GM12872 (cell line): ENCODE measurements at regions not wholly inside any gene's neighbourhood (a gene's known extent, or its start where the extent isn't known, plus 50 kb on each side); places are given as distances from the start of the nearest gene placed in this dataset.
A peak's percentile ranks its signal among the peaks of the same experiment; 100 is the strongest.

ENCODE experiments used
- TF ChIP-seq, protein P1 (sequence below): IDR thresholded peaks from 3 replicates; pipeline ENCODE4 v1.5.1; 2011; ENCODE audit warnings: low read depth, mild to moderate bottlenecking, low read length, moderate library complexity; ENCODE audit not compliant: insufficient read depth

DNA sequence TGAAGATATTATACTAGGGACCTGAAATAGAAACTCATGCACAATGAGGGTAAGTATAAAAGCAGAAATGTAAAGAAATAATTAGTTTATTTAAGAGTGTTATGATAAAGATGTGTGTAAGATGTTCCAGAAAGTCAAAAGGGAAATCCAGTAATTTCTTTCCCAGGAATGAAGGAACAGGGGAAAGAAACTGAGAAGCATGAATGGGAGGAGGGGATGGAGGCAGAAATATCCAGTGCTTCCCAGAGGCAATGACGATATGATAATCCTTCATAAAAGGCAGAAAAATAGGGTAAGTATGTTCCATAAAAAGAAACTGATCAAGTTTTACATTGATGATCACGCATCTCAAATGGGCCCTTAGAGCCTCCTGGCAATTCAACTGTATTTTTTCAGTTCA, 120.7 kb upstream of the LPAR1 start:
- TF ChIP-seq, protein P1, sequence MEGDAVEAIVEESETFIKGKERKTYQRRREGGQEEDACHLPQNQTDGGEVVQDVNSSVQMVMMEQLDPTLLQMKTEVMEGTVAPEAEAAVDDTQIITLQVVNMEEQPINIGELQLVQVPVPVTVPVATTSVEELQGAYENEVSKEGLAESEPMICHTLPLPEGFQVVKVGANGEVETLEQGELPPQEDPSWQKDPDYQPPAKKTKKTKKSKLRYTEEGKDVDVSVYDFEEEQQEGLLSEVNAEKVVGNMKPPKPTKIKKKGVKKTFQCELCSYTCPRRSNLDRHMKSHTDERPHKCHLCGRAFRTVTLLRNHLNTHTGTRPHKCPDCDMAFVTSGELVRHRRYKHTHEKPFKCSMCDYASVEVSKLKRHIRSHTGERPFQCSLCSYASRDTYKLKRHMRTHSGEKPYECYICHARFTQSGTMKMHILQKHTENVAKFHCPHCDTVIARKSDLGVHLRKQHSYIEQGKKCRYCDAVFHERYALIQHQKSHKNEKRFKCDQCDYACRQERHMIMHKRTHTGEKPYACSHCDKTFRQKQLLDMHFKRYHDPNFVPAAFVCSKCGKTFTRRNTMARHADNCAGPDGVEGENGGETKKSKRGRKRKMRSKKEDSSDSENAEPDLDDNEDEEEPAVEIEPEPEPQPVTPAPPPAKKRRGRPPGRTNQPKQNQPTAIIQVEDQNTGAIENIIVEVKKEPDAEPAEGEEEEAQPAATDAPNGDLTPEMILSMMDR, result no peak

DNA sequence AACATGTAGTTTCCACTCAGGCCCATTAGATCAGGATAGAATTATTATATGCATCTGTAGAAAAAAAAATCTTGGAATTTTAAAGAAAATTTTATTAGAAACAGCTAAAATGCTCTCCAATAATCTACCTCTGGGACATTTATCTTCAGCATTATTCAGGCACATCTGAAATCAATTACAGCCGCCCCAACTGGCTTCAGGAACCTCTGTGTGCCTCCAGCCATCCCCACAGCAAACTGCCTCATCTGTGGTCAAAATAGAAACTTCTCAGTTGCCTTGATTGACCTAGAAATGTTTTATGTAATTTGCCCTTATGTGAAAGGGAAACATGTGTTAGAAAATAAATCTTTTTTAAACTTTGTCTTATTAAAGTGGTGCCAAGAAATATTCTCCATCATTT, 120.1 kb upstream of the LPAR1 start:
- TF ChIP-seq, protein P1, result no peak

DNA sequence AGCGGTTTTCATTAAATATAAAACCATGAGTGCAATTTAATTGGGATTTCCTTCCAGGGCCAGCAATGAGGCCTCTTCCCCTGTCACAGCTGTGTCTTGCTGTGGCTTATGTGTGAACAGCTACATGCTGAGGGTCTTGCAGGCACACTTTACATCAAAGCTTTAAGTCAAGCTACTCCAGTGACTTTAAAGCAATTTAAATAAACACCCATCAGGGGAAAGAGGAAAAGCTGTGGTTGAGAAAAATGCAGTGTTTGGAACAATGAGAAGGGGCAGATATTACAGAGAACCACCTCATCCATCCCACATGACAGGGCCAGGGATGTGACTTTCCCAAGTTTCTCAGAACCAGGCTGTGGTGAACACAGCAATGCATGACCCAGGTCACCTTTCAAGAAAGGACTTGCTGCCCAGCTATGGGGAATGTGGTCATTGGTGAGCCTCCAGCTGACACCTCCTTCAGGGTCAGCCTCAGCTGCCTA, 115.9 kb upstream of the LPAR1 start:
- TF ChIP-seq, protein P1, result no peak

DNA sequence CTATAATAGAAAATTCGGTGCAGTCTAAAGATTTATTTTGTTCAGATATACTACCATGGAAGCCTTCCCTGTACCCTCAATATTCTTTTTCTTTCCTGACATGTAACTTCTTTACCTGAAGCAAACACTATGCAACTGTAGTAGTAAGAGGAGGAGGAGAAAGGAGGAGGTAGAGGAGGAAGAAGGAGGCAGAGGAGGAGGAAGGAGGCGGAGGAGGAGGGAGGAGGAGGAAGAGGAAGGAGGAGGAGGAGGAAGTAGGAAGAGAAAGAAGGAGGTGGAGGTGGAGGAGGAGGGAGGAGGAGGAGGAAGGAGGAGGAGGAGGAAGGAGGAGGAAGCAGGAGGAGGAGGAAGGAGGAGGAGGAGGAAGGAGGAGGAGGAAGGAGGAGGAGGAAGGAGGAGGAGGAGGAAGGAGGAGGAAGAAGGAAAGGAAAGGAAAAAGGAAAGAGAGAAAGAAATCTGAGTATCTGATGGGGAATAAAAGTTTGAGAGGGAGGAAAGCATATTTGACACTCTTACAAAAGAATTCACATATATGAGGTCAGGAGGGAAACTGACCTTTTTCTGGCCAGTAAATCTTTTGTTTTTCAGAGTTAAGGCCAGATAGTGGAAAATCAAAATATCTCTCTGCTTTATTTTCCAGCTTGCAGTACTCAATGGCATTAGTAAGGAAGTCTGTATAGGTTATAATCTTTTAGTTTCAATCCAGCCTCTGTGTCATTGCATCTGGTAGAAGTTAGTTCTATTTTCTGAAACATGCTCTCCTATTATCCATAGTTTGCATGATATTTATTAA, 114.5 kb upstream of the LPAR1 start:
- TF ChIP-seq, protein P1, result no peak

DNA sequence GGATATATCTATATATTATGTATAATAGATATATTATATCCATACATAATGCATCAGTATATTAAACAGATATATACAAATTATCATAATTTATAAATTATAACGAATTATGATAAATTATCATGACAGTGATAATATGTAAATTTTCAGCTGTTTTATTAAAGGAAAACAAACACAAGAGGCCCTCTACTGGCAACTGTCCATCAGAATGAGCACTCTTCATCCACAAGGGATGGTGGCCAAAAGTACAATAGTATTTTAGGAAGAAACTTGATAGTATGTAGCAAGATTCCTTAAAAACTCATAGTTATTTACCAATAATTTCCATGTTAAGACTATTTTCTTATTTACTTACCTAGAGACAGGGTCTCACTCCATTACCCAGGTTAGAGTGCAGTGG, 113.3 kb upstream of the LPAR1 start:
- TF ChIP-seq, protein P1, result 0 out of 3 replicates have a peak, but pooled peaks have one; percentile 10

DNA sequence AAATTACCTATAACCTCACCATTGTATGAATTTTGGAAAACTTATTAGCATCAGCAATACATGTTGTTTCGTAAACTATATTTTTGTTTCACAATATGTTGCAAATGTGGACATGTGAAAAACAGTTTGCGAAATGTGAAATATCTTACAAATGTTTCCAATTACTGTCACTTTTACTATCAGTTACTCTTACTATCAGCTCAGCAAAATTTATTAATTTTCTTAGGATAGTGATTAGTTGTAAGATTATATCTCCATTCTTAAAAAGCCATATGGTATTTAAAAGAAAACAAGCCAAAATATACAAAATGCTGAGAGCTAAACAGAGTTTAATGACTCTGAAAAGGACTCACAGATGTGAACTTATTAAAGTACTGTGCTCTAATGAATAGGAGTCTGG, 111.9 kb upstream of the LPAR1 start:
- TF ChIP-seq, protein P1, result no peak

DNA sequence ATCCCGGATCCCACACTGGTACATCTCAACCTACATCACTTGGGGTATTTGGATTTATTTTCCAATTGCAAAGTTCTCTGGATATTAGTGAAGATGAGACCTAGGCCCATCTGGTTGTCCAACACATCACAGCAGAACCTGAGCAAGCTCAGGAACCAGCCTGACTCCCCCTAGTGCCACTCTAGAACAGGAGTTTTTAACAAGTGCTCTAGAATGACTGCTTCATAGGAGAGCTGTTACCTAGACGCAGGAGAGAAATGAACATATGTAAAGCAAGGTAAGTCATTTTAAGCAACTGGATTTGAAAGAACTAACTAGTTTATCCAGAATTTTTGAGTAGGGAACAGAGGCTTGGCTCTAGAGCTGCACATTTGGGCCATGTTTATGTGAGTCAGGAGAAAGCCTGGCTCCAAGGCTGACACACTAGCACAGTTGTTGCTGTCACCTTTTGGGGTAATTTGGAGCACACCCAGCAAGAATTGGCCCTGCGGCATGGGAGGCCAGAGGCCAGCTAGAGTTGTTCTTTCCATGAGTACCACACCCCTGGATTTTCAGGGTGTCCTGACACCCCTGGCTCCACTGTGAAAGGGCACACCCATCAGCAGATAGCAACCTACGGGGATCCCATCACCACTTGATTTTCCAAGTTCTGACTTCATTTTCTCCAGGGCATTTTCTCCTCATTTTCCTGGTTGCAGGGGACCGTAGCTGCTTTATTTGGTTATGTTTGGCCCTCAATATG, 110.9 kb upstream of the LPAR1 start:
- TF ChIP-seq, protein P1, result peak; percentile 30; the same call in 2 of the 3 replicates
